HG02852 (cell line): ENCODE measurements at regions not wholly inside any gene's neighbourhood (a gene's known extent, or its start where the extent isn't known, plus 50 kb on each side); places are given as distances from the start of the nearest gene placed in this dataset.

Source experiments
- ATAC-seq: cut with Tn5 transposase; IDR thresholded peaks from one replicate; pipeline ENCODE4 v1.9.1; 2021; ENCODE audit warnings: mild to moderate bottlenecking, moderate library complexity; ENCODE audit not compliant: unreplicated experiment

GRCh38 chr17:15048933-15049794, 216.0 kb downstream of the PMP22 start:
- ATAC-seq = no peak

GRCh38 chr17:15048381-15048780, 216.7 kb downstream of the PMP22 start:
- ATAC-seq = no peak

GRCh38 chr17:15042311-15042710, 222.8 kb downstream of the PMP22 start:
- ATAC-seq = no peak

GRCh38 chr17:15039366-15039765, 225.8 kb downstream of the PMP22 start:
- no peak for ATAC-seq

GRCh38 chr17:15038656-15039055, 226.5 kb downstream of the PMP22 start:
- ATAC-seq = no peak

GRCh38 chr17:15036238-15036637, 228.9 kb downstream of the PMP22 start:
- no peak for ATAC-seq

- no peak for ATAC-seq
These were observed 233.2 kb downstream of the PMP22 start for GRCh38 chr17:15031975-15032374.

GRCh38 chr17:15029469-15029868, 235.7 kb downstream of the PMP22 start:
- no peak for ATAC-seq

- no peak for ATAC-seq
These were observed 237.3 kb downstream of the PMP22 start for GRCh38 chr17:15027853-15028252.

GRCh38 chr17:15026088-15026487, 239.0 kb downstream of the PMP22 start:
- ATAC-seq = no peak

GRCh38 chr17:15023589-15024336, 241.4 kb downstream of the PMP22 start:
- ATAC-seq = no peak

GRCh38 chr17:15019158-15019557, 246.0 kb downstream of the PMP22 start:
- ATAC-seq = no peak

GRCh38 chr17:15012351-15012980, 252.7 kb downstream of the PMP22 start:
- no peak for ATAC-seq

- no peak for ATAC-seq
These were observed 256.0 kb downstream of the PMP22 start for GRCh38 chr17:15009087-15009486.

GRCh38 chr17:15007147-15007553, 258.0 kb downstream of the PMP22 start:
- no peak for ATAC-seq

- ATAC-seq = no peak
These were observed 258.6 kb downstream of the PMP22 start for GRCh38 chr17:15006421-15007128.

GRCh38 chr17:15000661-15001060, 264.5 kb downstream of the PMP22 start:
- ATAC-seq = no peak

- ATAC-seq = no peak
These were observed 267.8 kb downstream of the PMP22 start for GRCh38 chr17:14997290-14997689.

- no peak for ATAC-seq
These were observed 279.0 kb downstream of the PMP22 start for GRCh38 chr17:14986127-14986526.

- ATAC-seq = no peak
These were observed 292.3 kb downstream of the PMP22 start for GRCh38 chr17:14972844-14973243.

- ATAC-seq = no peak
These were observed 294.1 kb downstream of the PMP22 start for GRCh38 chr17:14971054-14971453.
